Peyer's patch (tissue), 4 donors: ENCODE measurements at regions not wholly inside any gene's neighbourhood (a gene's known extent, or its start where the extent isn't known, plus 50 kb on each side); places are given as distances from the start of the nearest gene placed in this dataset.

Source experiments
- CTCF ChIP-seq, 6 experiments: fragments of 450-650 bp in 4 of 6; fragments of 200-600 bp in 2 of 6; sonication (generic) in 1 of 6; IDR thresholded peaks; one replicate each; pipeline ENCODE4 v1.5.1; 2017 to 2019; ENCODE audit warnings: antibody characterized with exemption in 6 of 6, mild to moderate bottlenecking in 3 of 6, moderate library complexity in 1 of 6
- POLR2A ChIP-seq, 2 donors: fragments of 450-650 bp; IDR thresholded peaks; one replicate each; pipeline ENCODE4 v1.5.1; 2017; ENCODE audit warnings: antibody characterized with exemption in 2 of 2, mild to moderate bottlenecking in 2 of 2, moderate library complexity in 2 of 2

- no peak for TF ChIP-seq CTCF (IDR thresholded peaks at IDR 0.05)
- no peak for TF ChIP-seq POLR2A (IDR thresholded peaks at IDR 0.05)
These were observed 191.9 kb upstream of the DUSP10 start for GRCh38 chr1:221933814-221934213.
